OCI-LY7 (cell line): ENCODE measurements at regions not wholly inside any gene's neighbourhood (a gene's known extent, or its start where the extent isn't known, plus 50 kb on each side); places are given as distances from the start of the nearest gene placed in this dataset.

Experiments
- BruUV-seq: library from RNA; stranded (reverse); fragments of 400-500 nt; replicated peaks from 2 replicates; lab custom pipeline; 2021; lab: Mats Ljungman, UMichigan
- CTCF ChIA-PET: fragments of 300-600 bp; sonication (Branson Sonifier 250); formaldehyde crosslinking; loops from one replicate; lab custom pipeline; 2022; ENCODE audit warnings: antibody characterized with exemption; ENCODE audit not compliant: unreplicated experiment; lab: Charles Lee
- POLR2A ChIA-PET: fragments of 300-600 bp; sonication (Branson Sonifier 250); formaldehyde crosslinking; loops from one replicate; lab custom pipeline; 2022; ENCODE audit warnings: antibody characterized with exemption; lab: Charles Lee
- DNase-seq: peaks from one replicate; pipeline ENCODE4 v3.0.0-alpha.2; 2015; ENCODE audit warnings: low spot score
- H2AFZ ChIP-seq: fragments of 200-600 bp; sonication (generic), shearing (Covaris generic); 2 replicates; pipeline ENCODE4 v1.6.1; 2014; ENCODE audit warnings: mild to moderate bottlenecking, antibody characterized with exemption, low read length, moderate library complexity
- H3K27ac ChIP-seq: fragments of 200-600 bp; sonication (generic); 2 replicates; pipeline ENCODE4 v1.5.1; 2014; ENCODE audit warnings: mixed run types, low read depth, mild to moderate bottlenecking, moderate library complexity, low read length, inconsistent platforms; ENCODE audit not compliant: poor library complexity, severe bottlenecking
- H3K36me3 ChIP-seq: fragments of 200-600 bp; sonication (generic); 2 replicates; pipeline ENCODE4 v1.6.1; 2014; ENCODE audit warnings: mild to moderate bottlenecking, antibody characterized with exemption, low read length, moderate library complexity, mixed read lengths; ENCODE audit not compliant: insufficient read depth
- H3K4me1 ChIP-seq: fragments of 200-600 bp; sonication (generic); 2 replicates; pipeline ENCODE4 v1.5.1; 2014; ENCODE audit warnings: mild to moderate bottlenecking, low read length; ENCODE audit not compliant: insufficient read depth, poor library complexity, severe bottlenecking
- H3K4me2 ChIP-seq: fragments of 200-600 bp; sonication (generic); 2 replicates; pipeline ENCODE4 v1.6.1; 2014; ENCODE audit warnings: mild to moderate bottlenecking, low read length
- H3K4me3 ChIP-seq: fragments of 200-600 bp; sonication (generic); 2 replicates; pipeline ENCODE4 v1.5.1; 2014; ENCODE audit warnings: mild to moderate bottlenecking, low read depth, low read length; ENCODE audit not compliant: poor library complexity, severe bottlenecking
- H3K79me2 ChIP-seq: fragments of 200-600 bp; sonication (generic); 2 replicates; pipeline ENCODE4 v1.6.1; 2016; ENCODE audit warnings: low read depth, mild to moderate bottlenecking, low read length, moderate library complexity, mixed read lengths; ENCODE audit not compliant: insufficient read depth
- H3K9me2 ChIP-seq: fragments of 200-600 bp; sonication (generic); 2 replicates; pipeline ENCODE4 v1.6.1; 2016; ENCODE audit warnings: mild to moderate bottlenecking, low read length, mixed read lengths; ENCODE audit not compliant: insufficient read depth
- H3K9me3 ChIP-seq: fragments of 200-600 bp; sonication (generic); 2 replicates; pipeline ENCODE4 v1.6.1; 2014; ENCODE audit warnings: mild to moderate bottlenecking, mixed run types, low read length, mixed read lengths
- H4K20me1 ChIP-seq: fragments of 200-600 bp; sonication (generic); 2 replicates; pipeline ENCODE4 v1.6.1; 2014; ENCODE audit warnings: mild to moderate bottlenecking, antibody characterized with exemption, low read length, moderate library complexity, mixed read lengths; ENCODE audit not compliant: insufficient read depth
- EZH2phosphoT487 ChIP-seq: fragments of 200-600 bp; sonication (generic); IDR thresholded peaks from 2 replicates; pipeline ENCODE4 v1.6.1; 2018; ENCODE audit warnings: low read depth, borderline replicate concordance, mild to moderate bottlenecking, mixed run types, antibody characterized with exemption, low read length, moderate library complexity, mixed read lengths
- intact Hi-C: fragments of 100-400 bp; cut with micrococcal nuclease; formaldehyde crosslinking; loops from one replicate; pipeline ENCODE4 v1.10.0; 2022; ENCODE audit not compliant: unreplicated experiment
- TF ChIP-seq, protein P1 (sequence below): fragments of 200-600 bp; sonication (generic); conservative IDR thresholded peaks from 2 replicates; pipeline ENCODE4 v1.5.1; 2014; ENCODE audit warnings: mild to moderate bottlenecking, antibody characterized with exemption, low read length, moderate library complexity, mixed read lengths

DNA sequence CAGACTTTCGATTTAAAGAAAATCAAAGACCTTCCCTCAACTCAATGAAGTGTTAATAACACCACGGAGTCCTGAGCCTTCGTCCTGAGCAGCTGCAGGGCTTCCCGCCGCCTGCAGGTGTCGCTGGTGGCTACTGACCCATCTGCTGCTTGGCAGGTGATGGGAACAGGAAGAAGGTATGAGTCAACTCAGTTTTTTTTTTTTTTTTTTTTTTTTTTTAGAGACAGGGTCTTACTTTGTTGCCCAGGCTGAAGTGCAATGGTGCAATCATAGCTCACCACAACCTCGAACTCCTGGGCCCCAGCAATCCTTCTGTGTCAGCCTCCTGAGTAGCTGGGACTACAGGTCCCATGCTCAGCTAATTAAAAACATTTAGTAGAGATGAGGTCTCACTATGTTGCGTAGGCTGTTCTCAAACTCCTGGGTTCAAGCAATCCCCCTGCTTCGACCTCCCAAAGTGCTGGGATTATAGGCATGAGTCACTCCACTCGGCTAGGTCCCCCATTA, 185.7 kb upstream of the IL12B start:
- intact Hi-C loops, result no loop called here
- Histone ChIP-seq H3K4me2 (no peak overlapping the region), H3K27ac (no peak overlapping the region), H3K79me2 (no peaks in the 10 kb centered on the region), H3K4me1 (no peaks in the 10 kb centered on the region), H3K4me3 (no peak overlapping the region), H2AFZ (no peak overlapping the region), H4K20me1 (no peaks in the 10 kb centered on the region), H3K9me3 (no peaks in the 10 kb centered on the region), H3K36me3 (no peaks in the 10 kb centered on the region), H3K9me2 (no peaks in the 10 kb centered on the region)
- DNase-seq, result peak; percentile 63
- TF ChIP-seq EZH2phosphoT487, result no peak
- TF ChIP-seq, protein P1, sequence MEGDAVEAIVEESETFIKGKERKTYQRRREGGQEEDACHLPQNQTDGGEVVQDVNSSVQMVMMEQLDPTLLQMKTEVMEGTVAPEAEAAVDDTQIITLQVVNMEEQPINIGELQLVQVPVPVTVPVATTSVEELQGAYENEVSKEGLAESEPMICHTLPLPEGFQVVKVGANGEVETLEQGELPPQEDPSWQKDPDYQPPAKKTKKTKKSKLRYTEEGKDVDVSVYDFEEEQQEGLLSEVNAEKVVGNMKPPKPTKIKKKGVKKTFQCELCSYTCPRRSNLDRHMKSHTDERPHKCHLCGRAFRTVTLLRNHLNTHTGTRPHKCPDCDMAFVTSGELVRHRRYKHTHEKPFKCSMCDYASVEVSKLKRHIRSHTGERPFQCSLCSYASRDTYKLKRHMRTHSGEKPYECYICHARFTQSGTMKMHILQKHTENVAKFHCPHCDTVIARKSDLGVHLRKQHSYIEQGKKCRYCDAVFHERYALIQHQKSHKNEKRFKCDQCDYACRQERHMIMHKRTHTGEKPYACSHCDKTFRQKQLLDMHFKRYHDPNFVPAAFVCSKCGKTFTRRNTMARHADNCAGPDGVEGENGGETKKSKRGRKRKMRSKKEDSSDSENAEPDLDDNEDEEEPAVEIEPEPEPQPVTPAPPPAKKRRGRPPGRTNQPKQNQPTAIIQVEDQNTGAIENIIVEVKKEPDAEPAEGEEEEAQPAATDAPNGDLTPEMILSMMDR, result peak; percentile 82
- no TSS peak for BruUV-seq
- ChIA-PET POLR2A (interaction anchor here (0.5 to 0.6 kb wide), 4 partner anchors 348 to 963 kb away, joined by 3 to 5 read pairs (median 4); no protein-coding TSS in a partner anchor), CTCF (no interaction called here)

DNA sequence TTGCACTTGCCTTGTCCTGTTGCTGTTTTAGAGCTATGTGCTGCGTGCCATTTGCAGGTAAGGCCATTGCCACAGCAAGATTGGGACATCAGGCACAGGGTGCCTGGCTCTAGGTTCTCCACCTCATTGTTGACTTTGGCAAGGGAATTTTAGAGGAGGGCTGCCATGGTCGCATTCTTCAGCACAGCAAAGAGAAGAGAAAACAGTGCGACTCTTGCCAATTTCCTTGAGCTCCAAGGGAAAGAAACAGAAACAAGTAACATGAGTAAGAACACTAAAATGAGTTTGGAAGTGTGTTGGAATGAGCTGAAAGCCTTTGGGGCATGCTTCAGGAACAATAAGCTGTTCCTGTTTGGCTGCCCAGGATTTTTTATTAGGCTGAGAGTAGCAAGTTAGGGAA, 188.1 kb upstream of the IL12B start:
- Histone ChIP-seq H4K20me1 (no peaks in the 10 kb centered on the region), H3K4me1 (no peaks in the 10 kb centered on the region), H3K27ac (no peak overlapping the region), H3K9me3 (no peaks in the 10 kb centered on the region), H2AFZ (no peak overlapping the region), H3K4me2 (no peak overlapping the region), H3K4me3 (no peak overlapping the region), H3K79me2 (no peaks in the 10 kb centered on the region), H3K9me2 (no peaks in the 10 kb centered on the region), H3K36me3 (no peaks in the 10 kb centered on the region)
- CTCF ChIA-PET, result no interaction called here
- no peak for DNase-seq
- POLR2A ChIA-PET, result interaction anchor here (0.7 kb wide), 1 partner anchor 41 kb away, joined by 3 read pairs; no protein-coding TSS in a partner anchor
- intact Hi-C loops, result no loop called here
- no peak for TF ChIP-seq EZH2phosphoT487
- TF ChIP-seq, protein P1, result no peak
- no TSS peak for BruUV-seq

DNA sequence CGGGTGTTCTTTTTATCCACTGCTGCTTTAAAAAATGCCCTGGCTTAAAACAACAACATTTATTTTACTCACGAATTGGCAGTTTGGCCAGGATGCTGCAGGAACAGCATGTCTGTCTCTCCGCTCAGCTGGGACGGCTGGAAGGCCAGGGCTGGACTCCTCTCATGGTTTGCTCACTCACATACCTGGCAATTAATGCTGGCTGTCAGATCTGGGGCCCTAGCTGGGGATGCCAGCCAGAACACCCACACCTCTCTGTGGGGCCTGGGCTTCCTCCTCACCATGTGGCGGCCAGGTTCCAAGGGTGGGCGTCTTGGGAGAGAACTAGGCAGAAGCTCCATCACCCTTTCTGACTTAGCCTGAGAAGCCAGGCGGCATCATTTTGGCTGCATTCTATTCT, 189.1 kb upstream of the IL12B start:
- Histone ChIP-seq H4K20me1 (no peaks in the 10 kb centered on the region), H2AFZ (no peak overlapping the region), H3K79me2 (no peaks in the 10 kb centered on the region), H3K27ac (no peak overlapping the region), H3K4me1 (no peaks in the 10 kb centered on the region), H3K36me3 (no peaks in the 10 kb centered on the region), H3K9me2 (no peaks in the 10 kb centered on the region), H3K4me2 (no peak overlapping the region), H3K9me3 (no peaks in the 10 kb centered on the region), H3K4me3 (no peak overlapping the region)
- POLR2A ChIA-PET, result no interaction called here
- intact Hi-C loops, result no loop called here
- TF ChIP-seq, protein P1, result no peak
- no peak for TF ChIP-seq EZH2phosphoT487
- CTCF ChIA-PET, result interaction anchor here (0.5 kb wide), 1 partner anchor 62 kb away, joined by 5 read pairs; no protein-coding TSS in a partner anchor
- no peak for DNase-seq
- BruUV-seq, result no TSS peak
